HuH-7 (cell line): ENCODE measurements at regions not wholly inside any gene's neighbourhood (a gene's known extent, or its start where the extent isn't known, plus 50 kb on each side); places are given as distances from the start of the nearest gene placed in this dataset.

Source experiments
- DNase-seq: peaks from one replicate; pipeline ENCODE4 v3.0.0; 2011; ENCODE audit warnings: low spot score

DNA sequence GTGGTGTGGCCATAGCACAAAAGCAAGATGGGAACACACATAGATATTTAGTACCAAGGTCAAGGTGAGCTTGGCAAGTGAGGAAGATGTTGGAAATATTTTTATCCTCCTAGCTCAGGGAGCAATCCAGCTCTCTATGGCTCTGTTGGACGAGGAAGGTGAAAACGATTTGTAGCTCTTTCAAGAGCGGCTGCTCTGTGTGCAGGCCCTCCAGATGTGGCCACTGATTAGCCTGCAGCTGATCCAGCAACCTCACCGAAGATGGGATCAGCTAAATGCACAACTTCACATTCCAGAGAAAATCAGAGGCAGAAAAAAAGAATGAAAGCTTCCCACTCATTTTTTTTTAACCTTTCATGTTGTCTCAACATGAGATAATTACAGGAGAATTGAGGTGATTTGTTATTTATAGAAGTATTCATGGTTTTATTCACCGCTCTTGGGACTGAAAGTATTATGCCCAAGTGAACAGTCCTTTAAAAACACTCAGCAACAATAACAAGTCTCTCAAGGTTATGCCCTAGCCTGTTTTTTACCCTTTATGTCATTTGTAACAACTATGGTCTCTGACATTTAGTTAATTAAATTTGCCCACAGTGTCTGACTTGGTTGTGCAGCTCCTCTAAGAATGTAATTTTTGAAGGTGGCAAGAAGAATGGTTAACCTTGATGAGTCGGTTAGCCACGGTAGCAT, 213.6 kb upstream of the ADARB2 start:
- DNase-seq = no peak

DNA sequence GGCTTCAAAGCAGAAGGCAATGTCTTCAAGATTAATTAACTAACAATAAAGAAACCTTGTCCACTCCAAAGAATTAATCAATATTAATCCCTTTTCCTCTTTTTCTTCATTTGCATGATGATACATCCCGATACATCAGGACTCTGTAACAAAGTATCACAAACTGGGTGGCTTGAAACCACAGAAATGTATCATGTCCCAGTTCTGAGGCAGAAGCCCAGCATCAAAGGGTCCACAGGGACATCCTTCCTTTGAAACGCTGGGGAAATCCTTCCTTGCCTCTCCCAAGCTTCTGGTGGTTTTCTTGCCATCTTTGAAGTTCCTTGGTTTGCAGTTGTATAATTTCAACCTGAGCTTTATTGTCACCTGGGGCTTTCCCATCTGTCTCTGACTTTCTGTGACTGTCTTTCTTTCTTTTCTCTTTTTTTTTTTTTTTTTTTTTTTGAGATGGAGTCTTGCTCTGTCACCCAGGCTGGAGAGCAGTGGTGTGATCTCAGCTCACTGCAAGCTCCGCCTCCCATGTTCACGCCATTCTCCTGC, 210.2 kb upstream of the ADARB2 start:
- DNase-seq = no peak

DNA sequence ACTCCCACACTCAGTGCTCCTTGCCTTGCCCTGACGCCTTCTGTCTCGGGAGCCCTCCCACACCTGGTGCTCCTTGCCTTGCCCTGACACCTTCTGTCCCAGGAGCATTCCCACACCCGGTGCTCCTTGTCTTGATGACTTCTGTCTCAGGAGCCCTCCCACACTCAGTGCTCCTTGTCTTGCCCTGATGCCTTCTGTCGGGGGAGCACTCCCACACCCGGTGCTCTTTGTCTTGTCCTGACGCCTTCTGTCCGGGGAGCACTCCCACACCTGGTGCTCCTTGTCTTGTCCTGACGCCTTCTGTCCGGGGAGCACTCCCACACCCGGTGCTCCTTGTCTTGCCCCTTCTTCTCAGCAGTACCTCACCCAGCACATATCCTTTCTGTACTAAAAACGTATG, 207.2 kb upstream of the ADARB2 start:
- no peak for DNase-seq

GRCh38 chr10:1942478-1942877, 205.2 kb upstream of the ADARB2 start:
- DNase-seq = no peak

DNA sequence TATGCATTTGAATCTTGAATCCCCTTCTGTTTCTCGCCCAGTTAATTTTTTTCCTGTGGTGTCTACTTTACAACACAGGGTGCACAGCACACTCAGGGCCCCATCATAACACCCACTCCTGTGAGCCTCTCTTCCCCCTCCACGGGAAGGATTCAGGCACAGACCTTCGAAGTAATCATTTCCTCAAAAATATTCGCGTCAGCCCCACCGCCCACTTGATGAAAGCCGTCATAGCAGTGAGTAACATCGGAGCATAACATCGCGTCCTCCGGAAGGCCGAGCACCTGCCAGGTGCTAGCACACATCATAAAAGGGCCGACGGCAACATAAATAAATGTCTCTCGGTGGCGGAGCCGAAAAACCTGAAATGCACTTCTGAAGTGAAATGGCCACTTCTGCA, 201.7 kb upstream of the ADARB2 start:
- no peak for DNase-seq

GRCh38 chr10:1938317-1938716, 201.0 kb upstream of the ADARB2 start:
- DNase-seq = no peak

GRCh38 chr10:1935912-1936311, 198.6 kb upstream of the ADARB2 start:
- DNase-seq = no peak

- no peak for DNase-seq
These were observed 195.9 kb upstream of the ADARB2 start for GRCh38 chr10:1933215-1933614.

GRCh38 chr10:1932692-1933094, 195.4 kb upstream of the ADARB2 start:
- no peak for DNase-seq

- no peak for DNase-seq
These were observed 191.3 kb upstream of the ADARB2 start for GRCh38 chr10:1928606-1929005.

DNA sequence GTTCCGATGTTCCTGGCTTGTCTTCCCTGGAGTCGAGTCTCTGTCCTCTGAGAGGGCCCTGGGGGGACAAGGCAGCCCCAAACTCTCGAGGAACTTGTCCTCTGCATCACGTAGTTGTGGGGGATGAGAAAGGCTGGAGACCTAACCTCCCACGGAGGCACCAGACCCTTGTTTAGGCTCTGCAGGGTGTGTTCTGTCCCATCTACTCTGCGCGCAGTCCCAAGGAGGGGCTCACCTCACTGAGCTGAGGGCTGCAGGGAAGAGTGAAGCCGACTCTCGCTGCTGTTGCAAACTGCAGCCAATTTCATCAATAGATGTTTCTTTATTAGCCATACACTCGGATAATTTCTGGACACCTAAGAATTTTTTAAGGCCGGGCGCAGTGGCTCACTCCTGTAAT, 186.7 kb upstream of the ADARB2 start:
- no peak for DNase-seq

DNA sequence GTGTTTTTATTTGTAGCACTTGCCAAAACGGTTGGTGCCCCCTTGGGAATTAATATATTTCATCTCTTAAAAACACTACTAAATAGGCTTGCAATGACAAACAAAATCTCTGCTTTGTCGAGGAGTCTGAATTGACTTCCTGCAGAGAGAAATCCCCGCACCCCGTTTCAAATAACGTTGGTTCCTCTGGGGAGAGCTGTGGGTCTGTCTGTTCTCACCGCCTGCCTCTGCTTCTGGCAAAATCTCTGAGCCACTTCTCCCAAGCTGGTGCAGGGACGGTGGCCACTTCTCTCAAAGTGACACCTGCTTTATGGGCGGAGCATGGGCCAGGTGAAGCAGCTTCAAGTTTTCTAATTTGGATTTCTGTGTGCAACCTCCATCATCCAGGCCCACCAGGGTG, 186.3 kb upstream of the ADARB2 start:
- DNase-seq = no peak

GRCh38 chr10:1920941-1921340, 183.6 kb upstream of the ADARB2 start:
- DNase-seq = no peak

DNA sequence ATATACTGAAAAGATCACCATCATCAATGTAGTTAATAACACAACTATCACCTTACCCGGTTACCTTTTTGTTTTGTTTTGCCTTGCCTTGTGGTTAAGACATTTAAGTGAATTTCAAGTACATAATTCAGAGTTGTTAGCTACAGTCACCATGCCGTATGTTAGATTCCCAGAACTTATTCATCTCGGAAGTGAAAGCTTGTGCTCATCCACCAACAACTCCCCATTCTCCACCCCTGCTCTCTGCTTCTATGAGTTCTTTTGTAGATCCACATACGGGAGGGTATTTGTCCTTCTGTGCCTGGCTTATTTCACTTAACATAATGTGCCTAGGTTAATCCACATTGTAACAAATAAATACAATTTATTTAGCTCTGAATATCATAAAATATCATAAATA, 182.8 kb upstream of the ADARB2 start:
- DNase-seq = no peak

GRCh38 chr10:1911771-1912170, 174.4 kb upstream of the ADARB2 start:
- no peak for DNase-seq

GRCh38 chr10:1903982-1904381, 166.7 kb upstream of the ADARB2 start:
- DNase-seq = no peak

DNA sequence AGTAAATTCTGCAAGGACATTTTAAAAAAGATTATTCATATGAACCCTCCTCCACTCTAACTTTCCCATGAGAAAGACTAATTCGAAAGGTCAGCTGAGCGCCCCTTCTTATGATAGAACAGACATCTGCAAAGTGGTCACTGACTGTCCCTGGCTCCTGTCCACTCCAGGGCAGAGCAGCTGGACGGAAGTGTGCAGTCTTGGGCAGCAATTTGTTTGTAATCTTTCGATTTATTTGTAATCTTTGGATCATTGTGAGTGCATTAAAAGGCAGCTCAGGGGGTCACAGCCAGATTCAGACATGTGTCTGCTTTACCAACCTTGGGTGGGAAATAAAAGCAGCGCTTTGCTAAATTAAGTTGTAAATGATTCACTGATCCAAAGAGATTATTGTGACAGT, 158.8 kb upstream of the ADARB2 start:
- DNase-seq = no peak

GRCh38 chr10:1895691-1896090, 158.4 kb upstream of the ADARB2 start:
- DNase-seq = no peak

- no peak for DNase-seq
These were observed 157.6 kb upstream of the ADARB2 start for GRCh38 chr10:1894912-1895311.

DNA sequence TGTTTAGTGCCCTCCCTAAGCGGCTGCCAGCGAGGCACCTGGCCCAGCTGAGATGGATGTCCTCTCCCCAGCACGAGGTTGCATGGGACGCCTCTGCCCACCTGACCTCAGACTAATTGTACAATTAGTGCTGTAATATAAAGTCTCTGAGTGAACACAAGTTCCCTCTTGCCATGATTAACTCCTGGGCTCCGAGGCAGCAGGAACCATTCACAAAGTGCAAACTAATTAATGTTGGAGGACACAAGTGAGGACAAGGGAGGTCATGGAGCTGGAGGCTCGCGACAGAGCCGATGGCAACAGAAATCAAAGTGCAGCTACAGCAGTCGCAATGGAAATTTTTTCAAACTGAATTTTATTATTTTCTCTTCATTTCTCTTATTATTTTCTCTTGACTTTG, 156.6 kb upstream of the ADARB2 start:
- DNase-seq = no peak

GRCh38 chr10:1886039-1886438, 148.7 kb upstream of the ADARB2 start:
- DNase-seq = no peak

DNA sequence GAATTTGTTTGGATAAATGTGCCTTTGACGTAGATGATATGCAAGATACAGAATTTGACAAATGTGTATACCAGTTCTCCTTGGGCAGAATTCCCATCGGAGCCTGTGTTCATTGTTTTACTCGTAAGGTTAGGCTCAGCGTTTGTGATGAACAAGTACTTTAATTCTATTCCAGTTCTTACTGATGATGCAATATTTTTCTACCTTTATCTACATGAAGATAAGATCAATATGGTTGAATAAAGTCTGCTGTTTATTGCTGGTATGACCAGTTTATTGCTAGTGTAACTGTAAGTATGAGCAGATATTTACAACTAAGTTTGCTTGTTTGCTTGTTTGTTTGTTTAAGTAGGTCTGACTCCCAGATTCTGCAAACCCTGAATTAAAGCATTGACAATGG, 145.4 kb upstream of the ADARB2 start:
- no peak for DNase-seq

DNA sequence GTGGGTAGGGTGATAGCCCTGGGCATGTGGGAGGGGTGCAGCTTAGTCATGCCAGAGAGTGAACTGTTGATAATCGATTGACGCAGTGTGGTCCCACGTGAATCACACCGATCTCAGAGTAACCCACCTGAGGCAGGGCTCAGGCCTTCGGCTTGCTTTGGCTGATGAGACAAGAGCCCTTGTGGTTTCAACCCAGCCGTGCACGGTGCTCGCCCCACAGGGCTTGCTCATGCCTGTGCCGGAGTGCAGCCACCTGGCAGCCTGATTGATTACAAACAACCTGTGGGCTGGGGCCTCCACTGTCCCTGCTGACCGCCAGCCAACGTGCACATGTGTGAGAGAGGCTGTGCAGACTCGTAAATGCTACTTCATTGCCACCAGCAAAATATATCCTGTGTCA, 144.9 kb upstream of the ADARB2 start:
- no peak for DNase-seq

- no peak for DNase-seq
These were observed 144.3 kb upstream of the ADARB2 start for GRCh38 chr10:1881636-1882035.
